DND-41 (cell line): ENCODE measurements at regions not wholly inside any gene's neighbourhood (a gene's known extent, or its start where the extent isn't known, plus 50 kb on each side); places are given as distances from the start of the nearest gene placed in this dataset.

Experiments used
- EZH2 ChIP-seq: IDR thresholded peaks from 3 replicates; pipeline ENCODE4 v1.6.1; 2012; ENCODE audit warnings: borderline replicate concordance, low read depth, mild to moderate bottlenecking, moderate library complexity, low read length, inconsistent platforms; ENCODE audit not compliant: severe bottlenecking
- TF ChIP-seq, protein P1 (sequence below): IDR thresholded peaks from 2 replicates; pipeline ENCODE4 v1.5.1; 2012; ENCODE audit warnings: borderline replicate concordance, low read length, moderate library complexity, mild to moderate bottlenecking; ENCODE audit not compliant: poor library complexity, severe bottlenecking; ENCODE audit errors: extremely low read depth

DNA sequence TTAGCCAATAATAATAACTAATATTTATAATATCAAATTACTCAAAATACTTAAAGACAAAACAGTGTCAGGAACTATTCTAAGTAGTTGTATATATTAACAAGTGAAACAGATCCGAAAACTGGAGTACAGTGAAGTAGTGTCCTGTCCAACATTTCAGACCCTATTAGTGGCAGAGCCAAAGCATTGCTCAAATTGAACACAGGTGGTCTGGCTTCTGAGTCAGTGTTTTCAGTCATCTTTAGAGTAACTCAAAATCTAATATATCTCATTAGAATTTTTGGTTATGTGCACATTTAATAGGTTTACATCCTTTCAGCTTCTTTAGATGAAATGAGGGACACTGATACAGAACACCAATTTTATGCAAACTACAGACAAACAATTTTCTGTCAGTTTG lies 652.5 kb downstream of the CDH11 start:
- no peak for TF ChIP-seq EZH2
- TF ChIP-seq, protein P1, sequence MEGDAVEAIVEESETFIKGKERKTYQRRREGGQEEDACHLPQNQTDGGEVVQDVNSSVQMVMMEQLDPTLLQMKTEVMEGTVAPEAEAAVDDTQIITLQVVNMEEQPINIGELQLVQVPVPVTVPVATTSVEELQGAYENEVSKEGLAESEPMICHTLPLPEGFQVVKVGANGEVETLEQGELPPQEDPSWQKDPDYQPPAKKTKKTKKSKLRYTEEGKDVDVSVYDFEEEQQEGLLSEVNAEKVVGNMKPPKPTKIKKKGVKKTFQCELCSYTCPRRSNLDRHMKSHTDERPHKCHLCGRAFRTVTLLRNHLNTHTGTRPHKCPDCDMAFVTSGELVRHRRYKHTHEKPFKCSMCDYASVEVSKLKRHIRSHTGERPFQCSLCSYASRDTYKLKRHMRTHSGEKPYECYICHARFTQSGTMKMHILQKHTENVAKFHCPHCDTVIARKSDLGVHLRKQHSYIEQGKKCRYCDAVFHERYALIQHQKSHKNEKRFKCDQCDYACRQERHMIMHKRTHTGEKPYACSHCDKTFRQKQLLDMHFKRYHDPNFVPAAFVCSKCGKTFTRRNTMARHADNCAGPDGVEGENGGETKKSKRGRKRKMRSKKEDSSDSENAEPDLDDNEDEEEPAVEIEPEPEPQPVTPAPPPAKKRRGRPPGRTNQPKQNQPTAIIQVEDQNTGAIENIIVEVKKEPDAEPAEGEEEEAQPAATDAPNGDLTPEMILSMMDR = no peak
